GM12874 (cell line): ENCODE measurements at regions not wholly inside any gene's neighbourhood (a gene's known extent, or its start where the extent isn't known, plus 50 kb on each side); places are given as distances from the start of the nearest gene placed in this dataset.

ENCODE experiments used
- CTCF ChIP-seq: IDR thresholded peaks from 2 replicates; pipeline ENCODE4 v1.5.1; 2011; ENCODE audit warnings: low read depth, mild to moderate bottlenecking, control low read depth, low read length, moderate library complexity; ENCODE audit not compliant: insufficient read depth

- TF ChIP-seq CTCF = no peak
Measured at GRCh38 chr2:42906557-42907411, 114.4 kb upstream of the HAAO start.

DNA sequence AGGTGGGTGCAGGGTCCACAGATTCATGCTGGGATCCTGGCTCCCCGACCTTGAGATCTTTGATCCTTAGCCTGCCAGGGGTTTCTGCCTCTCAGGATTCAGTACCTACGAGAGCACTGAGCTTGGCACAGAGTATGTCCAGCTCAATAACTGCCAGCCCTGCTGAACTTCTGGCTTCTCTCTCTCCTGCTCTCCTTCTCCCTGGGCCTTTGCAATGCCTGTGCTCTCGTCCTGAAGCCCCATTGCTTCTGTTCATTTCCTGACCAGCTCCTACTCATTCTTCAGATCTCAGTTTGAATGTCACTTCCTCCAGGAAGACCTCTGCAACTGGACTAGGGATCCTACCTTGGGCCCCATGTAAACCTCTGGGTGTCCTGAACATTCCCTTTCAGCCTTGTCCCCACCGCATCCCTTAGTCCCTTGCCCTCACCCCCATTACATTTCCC, 113.8 kb upstream of the HAAO start:
- TF ChIP-seq CTCF = no peak

GRCh38 chr2:42905341-42906110, 113.1 kb upstream of the HAAO start:
- TF ChIP-seq CTCF = no peak

DNA sequence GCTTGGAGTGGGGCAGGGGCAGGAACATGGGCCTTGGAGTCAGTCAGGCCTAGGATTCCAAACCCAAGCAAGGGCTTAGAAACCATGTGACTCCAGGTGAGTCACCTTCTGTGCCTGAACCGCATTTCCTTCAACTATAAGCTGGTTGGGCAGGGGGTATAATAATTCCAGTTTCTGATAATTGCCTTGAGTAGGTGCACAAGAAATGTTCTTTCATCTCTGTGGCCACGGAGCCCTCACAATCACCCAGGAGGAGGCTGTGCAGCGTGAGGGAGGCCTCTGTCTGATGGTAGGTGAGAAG, 112.1 kb upstream of the HAAO start:
- TF ChIP-seq CTCF = no peak

DNA sequence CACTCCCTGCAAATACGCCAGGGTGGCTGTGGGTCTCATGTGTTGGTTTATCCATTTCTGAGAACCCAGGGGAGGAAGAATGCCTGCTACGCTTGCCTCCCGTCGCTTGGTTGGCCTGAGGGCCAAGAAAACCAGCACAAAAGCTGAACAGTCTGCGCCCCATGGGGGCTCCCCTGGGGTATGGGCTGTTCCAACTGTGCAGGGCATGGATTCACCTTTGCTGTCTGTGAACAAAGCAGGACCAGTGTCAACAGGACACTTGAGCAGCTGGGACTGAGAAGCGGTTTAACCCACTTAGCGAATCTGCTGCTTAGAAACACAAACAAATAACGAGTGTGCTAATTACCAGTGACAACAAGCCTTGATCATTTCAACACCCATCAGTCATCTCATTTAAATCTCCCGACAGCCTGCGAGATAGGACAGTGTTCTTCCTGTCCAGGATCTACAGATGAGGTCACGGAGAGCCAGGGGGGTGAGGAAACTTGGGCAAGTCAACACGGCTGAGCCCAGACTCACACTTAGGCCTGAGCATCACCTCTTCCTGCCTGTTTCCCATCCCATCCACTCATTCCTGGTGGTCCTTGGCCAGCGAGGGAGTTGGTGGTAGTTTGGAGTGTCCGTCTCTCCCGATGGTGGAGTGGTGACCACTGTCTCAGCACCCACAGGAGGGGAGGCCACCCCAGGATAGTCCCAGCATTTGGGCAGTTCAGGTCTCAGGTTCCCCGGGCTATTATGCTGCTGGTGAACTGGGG, 111.6 kb upstream of the HAAO start:
- no peak for TF ChIP-seq CTCF

- TF ChIP-seq CTCF = no peak
Measured at GRCh38 chr2:42902939-42903709, 110.7 kb upstream of the HAAO start.
